ENCODE measurements at regions not wholly inside any gene's neighbourhood (a gene's known extent, or its start where the extent isn't known, plus 50 kb on each side); places are given as distances from the start of the nearest gene placed in this dataset.

- TF ChIP-seq CTCF (IDR thresholded peaks at IDR 0.05; ENCODE audit: insufficient read depth, low read length) (no peak), POLR2AphosphoS5 (IDR thresholded peaks at IDR 0.05; ENCODE audit: low read depth) (no peak), GABPA (IDR thresholded peaks at IDR 0.05; ENCODE audit: low read depth) (no peak), REST (IDR thresholded peaks at IDR 0.05; ENCODE audit: insufficient replicate concordance, low read depth) (no peak)
Observed at GRCh38 chr5:158586054-158586453, 513.7 kb downstream of the EBF1 start.

Data from HL-60 (cell line).